ENCODE measurements at regions not wholly inside any gene's neighbourhood (a gene's known extent, or its start where the extent isn't known, plus 50 kb on each side); places are given as distances from the start of the nearest gene placed in this dataset.

DNA sequence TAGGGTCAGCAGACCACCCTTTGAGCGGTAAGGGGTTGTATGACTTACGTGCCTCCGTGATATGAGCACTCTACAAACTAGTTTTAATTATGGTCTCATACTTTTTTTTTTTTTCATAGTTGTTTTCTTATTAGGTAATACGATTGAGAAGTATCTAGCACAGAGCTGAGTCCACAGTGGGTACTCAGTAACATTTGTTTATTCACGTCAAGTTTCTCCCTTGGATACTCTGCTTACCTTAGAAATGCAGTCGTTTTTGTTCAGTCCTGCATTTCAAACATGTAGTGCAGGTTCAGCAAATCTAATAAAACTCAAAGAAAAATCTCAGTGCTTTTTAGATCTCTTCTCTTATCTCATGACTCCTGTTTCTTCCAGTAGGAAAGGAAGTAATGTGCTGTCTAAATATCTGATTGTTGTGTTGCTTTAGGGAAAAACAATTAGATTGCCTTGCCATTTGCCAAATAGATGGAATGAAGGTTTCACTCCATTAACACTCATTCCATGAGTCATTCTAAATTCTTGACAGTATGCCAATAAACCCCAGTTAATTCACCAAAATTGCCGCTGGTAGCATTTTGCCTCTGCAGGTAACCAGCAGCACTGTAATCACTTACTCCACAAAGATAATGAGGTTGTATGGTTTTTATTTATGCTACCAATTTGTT is 118.9 kb downstream of the PTCSC3 start:
- TF ChIP-seq, protein P1, sequence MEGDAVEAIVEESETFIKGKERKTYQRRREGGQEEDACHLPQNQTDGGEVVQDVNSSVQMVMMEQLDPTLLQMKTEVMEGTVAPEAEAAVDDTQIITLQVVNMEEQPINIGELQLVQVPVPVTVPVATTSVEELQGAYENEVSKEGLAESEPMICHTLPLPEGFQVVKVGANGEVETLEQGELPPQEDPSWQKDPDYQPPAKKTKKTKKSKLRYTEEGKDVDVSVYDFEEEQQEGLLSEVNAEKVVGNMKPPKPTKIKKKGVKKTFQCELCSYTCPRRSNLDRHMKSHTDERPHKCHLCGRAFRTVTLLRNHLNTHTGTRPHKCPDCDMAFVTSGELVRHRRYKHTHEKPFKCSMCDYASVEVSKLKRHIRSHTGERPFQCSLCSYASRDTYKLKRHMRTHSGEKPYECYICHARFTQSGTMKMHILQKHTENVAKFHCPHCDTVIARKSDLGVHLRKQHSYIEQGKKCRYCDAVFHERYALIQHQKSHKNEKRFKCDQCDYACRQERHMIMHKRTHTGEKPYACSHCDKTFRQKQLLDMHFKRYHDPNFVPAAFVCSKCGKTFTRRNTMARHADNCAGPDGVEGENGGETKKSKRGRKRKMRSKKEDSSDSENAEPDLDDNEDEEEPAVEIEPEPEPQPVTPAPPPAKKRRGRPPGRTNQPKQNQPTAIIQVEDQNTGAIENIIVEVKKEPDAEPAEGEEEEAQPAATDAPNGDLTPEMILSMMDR (IDR thresholded peaks at IDR 0.05): no peak
- TF ChIP-seq POLR2A (IDR thresholded peaks at IDR 0.05): no peak

Measured in right lobe of liver (tissue), 4 donors.